HG02973 (cell line): ENCODE measurements at regions not wholly inside any gene's neighbourhood (a gene's known extent, or its start where the extent isn't known, plus 50 kb on each side); places are given as distances from the start of the nearest gene placed in this dataset.
"Not testable (repeated sequence)": the region's sequence is repeated elsewhere in the genome, so short reads cannot be mapped to it uniquely, and the experiment has no call there.

Experiments
- ATAC-seq: cut with Tn5 transposase; IDR thresholded peaks from one replicate; pipeline ENCODE4 v1.9.1; 2021; ENCODE audit warnings: moderate library complexity; ENCODE audit not compliant: unreplicated experiment

DNA sequence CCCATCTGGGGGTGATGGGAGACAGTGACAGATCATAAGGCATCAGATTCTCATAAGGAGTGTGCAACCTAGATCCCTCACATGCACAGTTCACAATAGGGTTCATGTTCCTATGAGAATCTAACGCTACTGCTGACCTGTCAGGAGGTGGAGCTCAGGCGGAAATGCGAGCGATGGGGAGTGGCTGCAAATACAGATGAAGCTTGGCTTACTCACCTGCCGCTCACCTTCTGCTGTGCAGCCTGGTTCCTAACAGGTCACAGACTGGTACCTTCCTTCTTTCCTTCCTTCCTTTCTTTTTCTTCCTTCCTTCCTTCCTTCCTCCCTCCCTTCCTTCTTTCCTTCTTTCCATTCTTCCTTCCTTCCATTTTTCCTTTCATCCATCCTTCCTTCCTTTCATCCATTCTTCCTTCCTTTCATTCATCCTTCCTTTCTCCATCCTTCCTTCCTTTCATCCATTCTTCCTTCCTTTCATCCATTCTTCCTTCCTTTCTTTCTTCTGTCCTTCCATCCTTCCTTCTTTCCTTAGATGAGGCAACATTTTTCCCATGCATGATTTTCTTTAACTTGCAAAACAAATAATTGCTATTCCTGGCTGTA is 370.0 kb upstream of the AUTS2 start:
- ATAC-seq, result no peak

GRCh38 chr7:69232445-69233376 is 365.6 kb upstream of the AUTS2 start:
- ATAC-seq, result no peak

GRCh38 chr7:69237541-69237940 is 360.7 kb upstream of the AUTS2 start:
- ATAC-seq, result no peak

GRCh38 chr7:69243016-69243415 is 355.3 kb upstream of the AUTS2 start:
- no peak for ATAC-seq

- no peak for ATAC-seq
Measured at GRCh38 chr7:69244701-69245100, 353.6 kb upstream of the AUTS2 start.

GRCh38 chr7:69245646-69246045 is 352.6 kb upstream of the AUTS2 start:
- ATAC-seq, result no peak

GRCh38 chr7:69246758-69247157 is 351.5 kb upstream of the AUTS2 start:
- ATAC-seq, result no peak

DNA sequence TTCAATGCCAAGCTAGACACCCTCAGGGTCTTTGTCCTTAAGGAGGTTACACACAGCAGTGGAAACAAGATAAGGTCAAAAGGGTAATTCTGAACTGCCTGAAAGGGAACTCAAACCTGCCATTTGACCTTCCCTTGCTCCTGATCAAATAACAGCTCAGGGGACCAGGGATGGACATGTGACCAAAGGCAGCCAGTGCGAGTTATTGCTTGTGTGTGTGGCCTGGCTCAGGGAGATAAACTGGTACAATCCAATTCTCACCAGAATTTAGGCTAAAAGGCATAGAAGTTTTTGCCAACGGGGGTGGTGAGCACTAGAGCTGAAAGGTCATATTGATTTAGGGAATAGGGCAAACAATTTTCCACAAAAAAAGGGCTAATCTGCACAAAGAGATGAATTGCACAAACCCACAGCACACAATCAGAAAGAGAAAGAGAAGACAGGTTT is 349.9 kb upstream of the AUTS2 start:
- not testable (repeated sequence) for ATAC-seq

GRCh38 chr7:69250958-69251357 is 347.3 kb upstream of the AUTS2 start:
- no peak for ATAC-seq

GRCh38 chr7:69254643-69255042 is 343.6 kb upstream of the AUTS2 start:
- no peak for ATAC-seq

GRCh38 chr7:69256634-69257081 is 341.6 kb upstream of the AUTS2 start:
- ATAC-seq, result no peak

DNA sequence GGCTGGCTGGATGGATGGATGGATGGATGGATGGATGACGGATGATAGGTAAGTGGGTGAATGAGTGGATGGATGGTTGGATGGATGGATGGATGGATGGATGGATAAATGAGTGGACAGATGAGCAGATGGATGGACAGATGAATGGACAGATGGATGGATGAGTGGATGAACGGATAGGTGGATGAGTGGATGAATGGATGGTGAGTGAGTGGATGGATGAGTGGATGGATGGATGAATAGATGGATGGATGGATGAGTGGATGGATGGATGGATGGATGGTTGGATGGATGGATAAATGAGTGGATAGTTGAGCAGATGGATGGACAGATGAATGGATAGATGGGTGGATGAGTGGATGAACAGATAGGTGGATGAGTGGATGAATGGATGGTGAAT is 340.7 kb upstream of the AUTS2 start:
- ATAC-seq, result no peak

DNA sequence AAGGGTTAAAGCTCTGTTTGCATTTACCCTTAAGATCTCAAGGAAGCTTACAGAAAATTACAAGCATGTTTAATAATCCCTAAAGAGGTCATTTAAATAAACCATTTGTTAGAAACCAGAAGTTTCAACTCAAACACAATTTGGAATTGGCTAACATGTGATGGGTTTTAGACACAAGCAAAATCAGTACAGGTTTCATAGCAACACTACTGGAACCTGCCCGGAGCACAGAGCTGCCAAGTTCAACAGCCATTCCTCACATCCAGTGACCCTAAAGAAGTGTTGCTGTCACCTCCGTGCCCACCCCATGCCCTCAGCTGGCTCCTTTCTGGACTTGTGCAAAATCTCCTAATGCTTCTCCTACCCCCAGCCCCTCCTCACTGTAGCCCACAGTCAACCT is 338.8 kb upstream of the AUTS2 start:
- no peak for ATAC-seq

GRCh38 chr7:69260023-69260422 is 338.3 kb upstream of the AUTS2 start:
- no peak for ATAC-seq

DNA sequence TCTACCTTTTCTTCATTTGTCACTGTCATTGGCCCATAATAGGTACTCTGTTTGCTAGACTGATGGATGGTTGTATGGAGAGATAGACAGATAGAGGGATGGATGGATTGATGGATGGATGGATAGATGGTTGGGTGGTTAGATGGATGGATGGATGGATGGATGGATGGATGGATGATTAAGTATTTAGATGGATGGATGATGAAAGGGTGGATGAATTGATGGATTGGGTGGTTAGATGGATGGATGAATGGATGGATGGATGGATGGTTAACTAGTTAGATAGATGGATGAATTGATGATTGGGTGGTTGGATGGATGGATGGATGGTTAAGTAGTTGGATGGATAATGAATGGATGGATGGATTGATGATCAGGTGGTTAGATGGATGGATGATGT is 334.7 kb upstream of the AUTS2 start:
- ATAC-seq, result no peak

DNA sequence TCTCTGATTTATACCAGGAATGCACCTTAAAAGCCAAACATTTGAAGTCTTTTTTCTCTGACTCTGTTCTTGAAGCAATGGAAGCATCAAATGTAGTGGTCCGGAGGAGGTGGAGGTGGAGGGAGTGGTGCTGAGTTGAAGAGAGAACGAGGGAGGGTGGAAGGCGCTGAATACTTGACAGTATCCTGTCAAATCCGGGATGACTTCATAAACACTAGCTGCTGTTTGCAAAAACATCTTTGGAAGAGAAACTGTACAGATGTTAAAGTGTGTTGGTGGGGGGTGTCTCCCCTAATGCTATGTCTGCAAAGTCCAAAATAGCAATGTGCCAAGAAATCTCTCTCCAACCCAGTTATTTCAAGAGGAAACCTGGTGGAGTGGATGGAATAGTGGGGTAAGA is 328.5 kb upstream of the AUTS2 start:
- no peak for ATAC-seq

DNA sequence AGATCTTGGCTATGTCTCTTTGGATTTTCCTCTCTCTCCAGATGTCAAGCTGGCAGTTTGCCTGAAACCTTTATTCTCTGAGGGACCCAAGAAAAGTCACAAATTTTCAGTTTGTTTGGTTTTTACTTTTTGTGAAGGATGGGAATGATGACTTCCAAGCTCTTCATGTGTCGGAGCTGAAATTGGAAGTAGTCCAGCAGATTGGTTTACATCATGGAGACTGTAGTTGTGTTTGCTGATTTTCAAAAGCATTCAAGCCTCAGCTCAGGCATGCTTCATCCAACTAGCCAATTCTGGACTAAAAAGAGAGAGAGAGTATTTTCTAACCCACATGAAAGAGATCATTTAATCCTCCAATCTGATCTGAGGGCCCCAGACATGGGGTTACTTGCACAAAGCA is 326.2 kb upstream of the AUTS2 start:
- no peak for ATAC-seq

GRCh38 chr7:69276011-69276729 is 322.1 kb upstream of the AUTS2 start:
- ATAC-seq, result no peak

GRCh38 chr7:69277366-69277765 is 320.9 kb upstream of the AUTS2 start:
- ATAC-seq, result no peak

GRCh38 chr7:69282946-69283345 is 315.3 kb upstream of the AUTS2 start:
- no peak for ATAC-seq

DNA sequence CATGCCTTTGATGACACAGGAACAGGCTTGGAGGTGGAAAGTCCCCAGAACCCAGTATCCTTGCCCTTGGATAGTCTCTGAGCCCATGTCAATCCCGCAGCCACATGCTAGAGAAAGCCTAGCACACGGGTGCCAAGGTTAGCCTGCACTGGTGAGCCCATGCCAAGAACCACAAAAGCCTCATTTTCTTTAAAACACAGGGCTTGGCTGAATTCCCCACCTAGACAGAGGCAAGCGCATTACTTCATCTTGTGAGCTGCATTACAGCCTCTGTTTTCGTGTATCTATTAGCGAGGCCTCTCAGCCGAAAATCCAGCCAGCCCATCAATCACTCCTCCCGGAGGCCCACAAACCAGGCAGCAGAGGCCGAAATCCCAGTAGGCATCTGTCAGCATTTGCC is 314.9 kb upstream of the AUTS2 start:
- no peak for ATAC-seq

DNA sequence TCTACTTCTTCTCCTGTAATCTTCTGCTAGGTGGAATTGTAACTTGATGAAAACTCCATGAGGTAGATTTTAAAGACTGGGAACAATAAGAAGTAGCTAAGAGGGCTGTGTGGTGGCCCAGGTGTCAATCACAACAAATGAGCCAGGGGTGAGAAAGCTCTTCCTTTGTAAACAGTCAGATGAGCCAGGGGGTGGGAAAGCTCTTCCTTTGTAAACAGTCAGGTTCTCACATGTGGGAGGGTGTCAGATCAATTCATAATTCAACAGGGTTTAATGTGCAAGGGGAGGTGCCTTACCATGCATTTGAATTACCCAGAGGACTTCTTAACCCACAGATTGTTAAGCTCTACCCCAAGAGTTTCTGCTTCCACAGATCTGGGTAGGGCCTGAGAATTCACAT is 312.4 kb upstream of the AUTS2 start:
- no peak for ATAC-seq
